Osteoblast (primary cell): ENCODE measurements at regions not wholly inside any gene's neighbourhood (a gene's known extent, or its start where the extent isn't known, plus 50 kb on each side); places are given as distances from the start of the nearest gene placed in this dataset.

ENCODE experiments used
- DNase-seq: peaks from one replicate; pipeline ENCODE4 v3.0.0; 2011; ENCODE audit warnings: low spot score, mixed read lengths; ENCODE audit not compliant: insufficient read length; ENCODE audit errors: missing footprints
- H2AFZ ChIP-seq: 2 replicates; pipeline ENCODE4 v1.6.0; 2011; ENCODE audit warnings: mild to moderate bottlenecking, low read length
- H3K27ac ChIP-seq: 2 replicates; pipeline ENCODE4 v1.5.1; 2011; ENCODE audit warnings: mild to moderate bottlenecking, low read depth, low read length, moderate library complexity
- H3K27me3 ChIP-seq: 2 replicates; pipeline ENCODE4 v1.6.0; 2012; ENCODE audit warnings: mild to moderate bottlenecking, control low read depth, inconsistent platforms, low read length, moderate library complexity; ENCODE audit not compliant: insufficient read depth
- H3K36me3 ChIP-seq: 2 replicates; pipeline ENCODE4 v1.5.1; 2011; ENCODE audit warnings: mild to moderate bottlenecking, low read length, control low read depth, moderate library complexity; ENCODE audit not compliant: insufficient read depth
- H3K4me1 ChIP-seq: 2 replicates; pipeline ENCODE4 v1.5.1; 2011; ENCODE audit warnings: mild to moderate bottlenecking, low read length, control low read depth, moderate library complexity; ENCODE audit not compliant: insufficient read depth
- H3K4me2 ChIP-seq: 2 replicates; pipeline ENCODE4 v1.6.0; 2011; ENCODE audit warnings: mild to moderate bottlenecking, low read length; ENCODE audit not compliant: insufficient read depth
- H3K4me3 ChIP-seq: fragments of 200-600 bp; sonication (generic); 3 replicates; pipeline ENCODE4 v1.5.1; 2012; ENCODE audit warnings: mild to moderate bottlenecking, low read length, inconsistent platforms; ENCODE audit not compliant: insufficient read depth
- H3K79me2 ChIP-seq: 2 replicates; pipeline ENCODE4 v1.6.0; 2012; ENCODE audit warnings: mild to moderate bottlenecking, low read length, control low read depth, inconsistent platforms; ENCODE audit not compliant: insufficient read depth
- H3K9me3 ChIP-seq: 2 replicates; pipeline ENCODE4 v1.5.1; 2011; ENCODE audit warnings: low read depth, low read length, control low read depth
- H4K20me1 ChIP-seq: 2 replicates; pipeline ENCODE4 v1.6.0; 2012; ENCODE audit warnings: mild to moderate bottlenecking, low read length, control low read depth; ENCODE audit not compliant: insufficient read depth
- CTCF ChIP-seq: IDR thresholded peaks from 2 replicates; pipeline ENCODE4 v1.5.1; 2011; ENCODE audit warnings: mild to moderate bottlenecking, low read depth, low read length, moderate library complexity; ENCODE audit errors: extremely low read depth

GRCh38 chr20:60553095-60553494 is 594.9 kb downstream of the CDH26 start:
- no peaks in the 10 kb centered on the region for H3K79me2 ChIP-seq
- H3K4me1 ChIP-seq: no peaks in the 10 kb centered on the region
- TF ChIP-seq CTCF: no peak
- no peak overlapping the region for H3K4me2 ChIP-seq
- H3K4me3 ChIP-seq: no peak overlapping the region
- no peaks in the 10 kb centered on the region for H3K27me3 ChIP-seq
- no peak overlapping the region for H2AFZ ChIP-seq
- no peak for DNase-seq
- no peak overlapping the region for H3K27ac ChIP-seq
- H3K9me3 ChIP-seq: no peaks in the 10 kb centered on the region
- no peaks in the 10 kb centered on the region for H3K36me3 ChIP-seq
- H4K20me1 ChIP-seq: no peaks in the 10 kb centered on the region

GRCh38 chr20:60558486-60558885 is 600.3 kb downstream of the CDH26 start:
- TF ChIP-seq CTCF: no peak
- H4K20me1 ChIP-seq: no peaks in the 10 kb centered on the region
- no peak overlapping the region for H3K4me3 ChIP-seq
- H3K79me2 ChIP-seq: no peaks in the 10 kb centered on the region
- no peaks in the 10 kb centered on the region for H3K36me3 ChIP-seq
- no peak for DNase-seq
- no peak overlapping the region for H3K27ac ChIP-seq
- no peak overlapping the region for H2AFZ ChIP-seq
- H3K4me1 ChIP-seq: no peaks in the 10 kb centered on the region
- H3K9me3 ChIP-seq: no peaks in the 10 kb centered on the region
- no peaks in the 10 kb centered on the region for H3K27me3 ChIP-seq
- no peak overlapping the region for H3K4me2 ChIP-seq

GRCh38 chr20:60559462-60559861 is 601.2 kb downstream of the CDH26 start:
- no peaks in the 10 kb centered on the region for H3K4me1 ChIP-seq
- H3K9me3 ChIP-seq: no peaks in the 10 kb centered on the region
- no peak for TF ChIP-seq CTCF
- no peak for DNase-seq
- no peak overlapping the region for H3K4me2 ChIP-seq
- H3K27me3 ChIP-seq: no peaks in the 10 kb centered on the region
- H3K36me3 ChIP-seq: no peaks in the 10 kb centered on the region
- no peaks in the 10 kb centered on the region for H4K20me1 ChIP-seq
- H3K4me3 ChIP-seq: no peak overlapping the region
- no peak overlapping the region for H3K27ac ChIP-seq
- H2AFZ ChIP-seq: no peak overlapping the region
- no peaks in the 10 kb centered on the region for H3K79me2 ChIP-seq

GRCh38 chr20:60561052-60561451 is 602.8 kb downstream of the CDH26 start:
- Histone ChIP-seq H3K4me1 (no peaks in the 10 kb centered on the region), H3K27ac (no peak overlapping the region), H3K36me3 (no peaks in the 10 kb centered on the region), H2AFZ (no peak overlapping the region), H3K9me3 (no peaks in the 10 kb centered on the region), H3K79me2 (no peaks in the 10 kb centered on the region), H3K4me3 (no peak overlapping the region), H3K27me3 (no peaks in the 10 kb centered on the region), H3K4me2 (no peak overlapping the region), H4K20me1 (no peaks in the 10 kb centered on the region)
- no peak for DNase-seq
- no peak for TF ChIP-seq CTCF
